ENCODE measurements at regions not wholly inside any gene's neighbourhood (a gene's known extent, or its start where the extent isn't known, plus 50 kb on each side); places are given as distances from the start of the nearest gene placed in this dataset.

DNA sequence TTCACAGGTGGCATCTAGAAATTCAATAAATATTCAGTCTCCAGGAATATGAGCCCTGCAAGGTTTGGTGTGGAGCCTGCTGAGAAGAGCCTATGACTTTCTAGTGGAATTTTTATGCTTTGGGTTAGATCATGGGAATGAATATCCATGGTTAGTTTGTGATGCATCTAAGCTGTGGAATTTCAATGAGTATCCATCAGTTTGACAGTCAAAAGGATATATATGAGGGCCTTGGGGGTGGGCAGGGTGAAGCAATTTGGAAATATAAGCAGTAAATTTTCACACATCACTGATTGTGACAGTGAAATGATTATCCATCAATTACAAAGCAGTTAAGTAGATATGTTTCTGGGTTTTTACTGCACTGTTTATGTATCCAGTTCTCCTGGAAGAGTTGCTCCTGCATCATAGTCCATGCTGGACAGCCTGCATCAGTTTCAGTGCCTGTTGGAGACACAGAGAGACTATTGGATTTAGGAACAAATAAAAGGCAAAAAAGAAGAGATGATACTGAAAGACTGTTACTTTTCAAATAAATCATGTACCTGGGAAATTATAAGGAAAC, 530.8 kb downstream of the MFSD1 start:
- dilution Hi-C loops (cut with MboI; ENCODE audit: extremely low pct_ligation_motif_present, low sequenced_read_pairs), result no loop called here
- Histone ChIP-seq H3K9me3 (ENCODE audit: control insufficient read depth, low read depth, low read length) (no peaks in the 10 kb centered on the region), H3K4me1 (ENCODE audit: control insufficient read depth, extremely low read depth, insufficient read depth, low read length) (no peaks in the 10 kb centered on the region), H3K79me2 (ENCODE audit: control insufficient read depth, insufficient read depth, low read length) (no peaks in the 10 kb centered on the region), H3K9me1 (ENCODE audit: control insufficient read depth, extremely low read depth, insufficient read depth, low read length) (no peaks in the 10 kb centered on the region), H3K27me3 (ENCODE audit: control insufficient read depth, extremely low read depth, insufficient read depth, low read length) (peaks cover 2% of the 10 kb centered on the region), H4K20me1 (ENCODE audit: control insufficient read depth, extremely low read depth, insufficient read depth, low read length) (no peaks in the 10 kb centered on the region), H2AFZ (ENCODE audit: control insufficient read depth, low read length) (no peak overlapping the region), H3K4me2 (ENCODE audit: control insufficient read depth, extremely low read depth, insufficient read depth, low read depth, low read length) (no peak overlapping the region), H3K4me3 (ENCODE audit: control insufficient read depth in 2 of 3, extremely low read depth in 1 of 3, insufficient read depth in 2 of 3, low read depth in 1 of 3, low read length in 3 of 3) (no peak overlapping the region), H3K9ac (ENCODE audit: control insufficient read depth, extremely low read depth, insufficient read depth, low read length) (no peak overlapping the region), H3K36me3 (ENCODE audit: control insufficient read depth in 2 of 2, extremely low read depth in 1 of 2, insufficient read depth in 2 of 2, low read length in 2 of 2) (no peaks in the 10 kb centered on the region), H3K27ac (ENCODE audit: control insufficient read depth, insufficient read depth, low read length) (no peak overlapping the region)
- DNase-seq (ENCODE audit: low read depth, low spot score) (no peak), FAIRE-seq (no peak)
- TF ChIP-seq EZH2 (IDR thresholded peaks at IDR 0.05; ENCODE audit: low read length) (no peak), CTCF (optimal IDR thresholded peaks at IDR 0.05 in 1 of 3, IDR thresholded peaks at IDR 0.05 in 1 of 3, conservative IDR thresholded peaks at IDR 0.05 in 1 of 3; ENCODE audit: extremely low read depth in 1 of 3, insufficient read depth in 2 of 3, low read length in 3 of 3) (no peak)

- Histone ChIP-seq H3K27me3 (ENCODE audit: control insufficient read depth, extremely low read depth, insufficient read depth, low read length) (no peaks in the 10 kb centered on the region), H3K4me2 (ENCODE audit: control insufficient read depth, extremely low read depth, insufficient read depth, low read depth, low read length) (no peak overlapping the region), H4K20me1 (ENCODE audit: control insufficient read depth, extremely low read depth, insufficient read depth, low read length) (no peaks in the 10 kb centered on the region), H3K79me2 (ENCODE audit: control insufficient read depth, insufficient read depth, low read length) (no peaks in the 10 kb centered on the region), H3K36me3 (ENCODE audit: control insufficient read depth in 2 of 2, extremely low read depth in 1 of 2, insufficient read depth in 2 of 2, low read length in 2 of 2) (no peaks in the 10 kb centered on the region), H3K9me3 (ENCODE audit: control insufficient read depth, low read depth, low read length) (no peaks in the 10 kb centered on the region), H2AFZ (ENCODE audit: control insufficient read depth, low read length) (no peak overlapping the region), H3K4me1 (ENCODE audit: control insufficient read depth, extremely low read depth, insufficient read depth, low read length) (no peaks in the 10 kb centered on the region), H3K4me3 (ENCODE audit: control insufficient read depth in 2 of 3, extremely low read depth in 1 of 3, insufficient read depth in 2 of 3, low read depth in 1 of 3, low read length in 3 of 3) (no peak overlapping the region), H3K9ac (ENCODE audit: control insufficient read depth, extremely low read depth, insufficient read depth, low read length) (no peak overlapping the region), H3K9me1 (ENCODE audit: control insufficient read depth, extremely low read depth, insufficient read depth, low read length) (no peaks in the 10 kb centered on the region), H3K27ac (ENCODE audit: control insufficient read depth, insufficient read depth, low read length) (no peak overlapping the region)
- FAIRE-seq (no peak), DNase-seq (ENCODE audit: low read depth, low spot score) (no peak)
- no peak for TF ChIP-seq EZH2 (IDR thresholded peaks at IDR 0.05; ENCODE audit: low read length)
- no peak for TF ChIP-seq CTCF (optimal IDR thresholded peaks at IDR 0.05 in 1 of 3, IDR thresholded peaks at IDR 0.05 in 1 of 3, conservative IDR thresholded peaks at IDR 0.05 in 1 of 3; ENCODE audit: extremely low read depth in 1 of 3, insufficient read depth in 2 of 3, low read length in 3 of 3)
- dilution Hi-C loops (cut with MboI; ENCODE audit: extremely low pct_ligation_motif_present, low sequenced_read_pairs), result no loop called here
Measured at GRCh38 chr3:159339131-159339530, 537.3 kb downstream of the MFSD1 start.
